Large intestine (tissue), 3 donors: ENCODE measurements at regions not wholly inside any gene's neighbourhood (a gene's known extent, or its start where the extent isn't known, plus 50 kb on each side); places are given as distances from the start of the nearest gene placed in this dataset.

Experiments
- DNase-seq, 2 donors: peaks; one replicate each; pipeline versions ENCODE4 v3.0.0 to v3.0.0-alpha.2; 2013
- H3K27ac ChIP-seq: one replicate; pipeline ENCODE4 v1.5.1; 2013; ENCODE audit warnings: low read length
- H3K27me3 ChIP-seq: 2 replicates; pipeline ENCODE4 v1.6.1; 2013; ENCODE audit warnings: low read length; ENCODE audit not compliant: control insufficient read depth, insufficient read depth
- H3K36me3 ChIP-seq: 2 replicates; pipeline ENCODE4 v1.6.1; 2013; ENCODE audit warnings: low read length; ENCODE audit not compliant: control insufficient read depth, insufficient read depth
- H3K4me1 ChIP-seq: one replicate; pipeline ENCODE4 v1.6.1; 2013; ENCODE audit warnings: low read length; ENCODE audit not compliant: control insufficient read depth, insufficient read depth
- H3K4me3 ChIP-seq: one replicate; pipeline ENCODE4 v1.5.1; 2013; ENCODE audit warnings: low read length
- H3K9me3 ChIP-seq: one replicate; pipeline ENCODE4 v1.6.1; 2013; ENCODE audit warnings: mild to moderate bottlenecking, low read depth, low read length, moderate library complexity; ENCODE audit not compliant: control insufficient read depth
- WGBS: methylation state at CpG from one replicate; pipeline ENCODE4 v1.1.5; 2013; ENCODE audit warnings: low lambda C conversion rate; ENCODE audit not compliant: insufficient coverage; 5-methylcytosine and 5-hydroxymethylcytosine counted together

DNA sequence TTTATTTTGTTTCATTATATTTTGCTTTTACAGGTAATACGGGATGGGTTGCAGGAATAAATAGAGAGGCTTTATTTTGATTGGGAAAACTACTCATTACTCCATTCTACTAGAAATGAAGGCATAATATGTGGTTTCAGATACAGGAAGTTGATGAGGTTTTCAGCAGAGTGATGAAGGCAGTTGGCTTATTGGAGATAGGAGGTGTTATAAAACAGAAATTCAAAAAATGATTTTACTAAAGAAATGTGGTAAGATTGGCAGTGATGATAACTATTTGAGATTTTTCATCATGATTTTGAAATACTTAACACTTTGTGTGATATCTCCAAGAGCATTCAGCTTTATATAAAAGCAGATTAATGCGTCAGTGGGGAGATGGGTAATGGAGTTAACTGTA is 1445.7 kb upstream of the CADM2 start:
- Histone ChIP-seq H3K4me1 (no peaks in the 10 kb centered on the region), H3K4me3 (no peak overlapping the region), H3K27me3 (no peaks in the 10 kb centered on the region), H3K9me3 (no peaks in the 10 kb centered on the region), H3K36me3 (no peaks in the 10 kb centered on the region), H3K27ac (no peak overlapping the region)
- WGBS: no CpG with 5 or more reads among the region's 2 CpGs
- DNase-seq: no peak

- WGBS: no CpG with 5 or more reads among the region's 3 CpGs
- Histone ChIP-seq H3K36me3 (no peaks in the 10 kb centered on the region), H3K9me3 (no peaks in the 10 kb centered on the region), H3K27me3 (no peaks in the 10 kb centered on the region), H3K27ac (no peak overlapping the region), H3K4me3 (no peak overlapping the region), H3K4me1 (no peaks in the 10 kb centered on the region)
- no peak for DNase-seq
These were observed 1445.1 kb upstream of the CADM2 start for GRCh38 chr3:83513677-83514076.

DNA sequence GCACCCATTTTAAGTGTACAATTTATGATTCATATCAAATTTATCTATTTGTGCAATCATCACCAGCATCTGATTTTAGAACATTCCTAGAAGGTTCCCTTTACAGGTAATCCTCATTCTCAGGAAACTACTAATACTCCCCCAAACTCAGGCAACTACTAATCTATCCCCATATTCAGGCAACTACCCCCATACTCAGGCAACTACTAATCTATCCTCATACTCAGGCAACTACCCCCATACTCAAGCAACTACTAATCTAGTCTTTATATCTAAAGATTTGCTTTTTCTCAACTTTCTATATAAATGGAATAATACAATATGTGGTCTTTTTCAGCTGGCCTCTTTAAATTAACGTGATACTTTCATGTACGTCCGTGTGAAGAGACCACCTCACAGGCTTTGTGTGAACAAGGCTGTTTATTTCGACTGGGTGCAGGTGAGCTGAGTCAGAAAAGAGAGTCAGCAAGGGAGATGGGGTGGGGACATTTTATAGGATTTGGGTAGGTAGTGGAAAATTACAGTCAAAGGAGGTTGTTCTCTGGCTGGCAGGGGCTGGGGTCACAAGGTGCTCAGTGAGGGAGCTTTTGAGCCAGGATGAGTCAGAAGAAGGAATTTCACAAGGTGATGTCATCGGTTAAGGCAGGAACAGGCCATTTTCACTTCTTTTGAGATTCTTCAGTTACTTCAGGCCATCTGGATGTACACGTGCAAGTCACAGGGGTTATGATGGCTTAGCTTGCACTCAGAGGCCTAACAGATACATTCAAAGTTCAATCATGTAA is 1444.5 kb upstream of the CADM2 start:
- H3K4me1 ChIP-seq: no peaks in the 10 kb centered on the region
- no peaks in the 10 kb centered on the region for H3K27me3 ChIP-seq
- no peak for DNase-seq
- no peaks in the 10 kb centered on the region for H3K36me3 ChIP-seq
- no peaks in the 10 kb centered on the region for H3K9me3 ChIP-seq
- H3K4me3 ChIP-seq: no peak overlapping the region
- H3K27ac ChIP-seq: no peak overlapping the region
- 90% methylated on average over 4 of the region's 6 CpGs for WGBS

- Histone ChIP-seq H3K36me3 (no peaks in the 10 kb centered on the region), H3K27me3 (no peaks in the 10 kb centered on the region), H3K4me1 (no peaks in the 10 kb centered on the region), H3K4me3 (no peak overlapping the region), H3K27ac (no peak overlapping the region), H3K9me3 (no peaks in the 10 kb centered on the region)
- no CpG with 5 or more reads among the region's 18 CpGs for WGBS
- no peak for DNase-seq
These were observed 1443.7 kb upstream of the CADM2 start for GRCh38 chr3:83515123-83515522.

DNA sequence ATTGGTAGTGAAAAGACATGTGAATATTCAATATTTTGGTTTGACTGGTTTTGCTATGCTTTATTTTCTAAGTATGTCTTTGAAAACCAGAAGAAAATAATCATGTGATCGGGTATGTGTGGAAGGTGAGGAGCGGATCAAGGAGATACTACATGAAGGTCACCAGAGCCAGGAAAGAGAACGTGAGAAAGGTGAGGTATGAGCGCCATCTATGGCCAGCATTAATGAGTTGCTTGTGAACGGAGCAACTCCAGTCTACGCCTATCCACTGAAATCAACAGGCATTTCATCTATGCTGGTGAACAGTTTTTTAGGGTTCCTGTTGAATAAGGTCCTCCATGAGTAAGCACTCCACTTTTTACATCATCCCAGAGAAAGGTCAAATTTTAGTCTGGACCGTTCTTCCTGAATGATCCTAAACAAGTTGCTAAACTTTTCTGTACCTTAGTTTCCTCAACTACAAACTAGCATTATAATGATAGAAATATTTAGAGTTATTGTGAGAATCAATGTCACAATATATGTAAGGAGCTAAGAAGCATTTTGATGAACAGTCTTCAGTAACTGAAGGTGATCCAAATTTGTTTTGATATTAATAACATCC is 1435.2 kb upstream of the CADM2 start:
- Histone ChIP-seq H3K9me3 (no peaks in the 10 kb centered on the region), H3K27me3 (no peaks in the 10 kb centered on the region), H3K27ac (no peak overlapping the region), H3K36me3 (no peaks in the 10 kb centered on the region), H3K4me1 (no peaks in the 10 kb centered on the region), H3K4me3 (no peak overlapping the region)
- DNase-seq: peak; percentile 43 to 57
- WGBS: 13% methylated on average over 1 of the region's 7 CpGs

GRCh38 chr3:83524901-83525300 is 1433.9 kb upstream of the CADM2 start:
- 43% methylated on average over 1 of the region's 5 CpGs for WGBS
- H3K27me3 ChIP-seq: no peaks in the 10 kb centered on the region
- H3K27ac ChIP-seq: no peak overlapping the region
- no peaks in the 10 kb centered on the region for H3K9me3 ChIP-seq
- no peak for DNase-seq
- no peaks in the 10 kb centered on the region for H3K36me3 ChIP-seq
- H3K4me1 ChIP-seq: no peaks in the 10 kb centered on the region
- H3K4me3 ChIP-seq: no peak overlapping the region

- Histone ChIP-seq H3K9me3 (no peaks in the 10 kb centered on the region), H3K36me3 (no peaks in the 10 kb centered on the region), H3K27ac (no peak overlapping the region), H3K4me1 (no peaks in the 10 kb centered on the region), H3K27me3 (no peaks in the 10 kb centered on the region), H3K4me3 (no peak overlapping the region)
- WGBS: 81% methylated on average over 3 of the region's 3 CpGs
- no peak for DNase-seq
These were observed 1399.7 kb upstream of the CADM2 start for GRCh38 chr3:83559082-83559481.

- no peaks in the 10 kb centered on the region for H3K27me3 ChIP-seq
- DNase-seq: no peak
- 53% methylated on average over 2 of the region's 3 CpGs for WGBS
- no peaks in the 10 kb centered on the region for H3K4me1 ChIP-seq
- no peaks in the 10 kb centered on the region for H3K9me3 ChIP-seq
- no peak overlapping the region for H3K4me3 ChIP-seq
- no peak overlapping the region for H3K27ac ChIP-seq
- no peaks in the 10 kb centered on the region for H3K36me3 ChIP-seq
These were observed 1390.9 kb upstream of the CADM2 start for GRCh38 chr3:83567935-83568334.

GRCh38 chr3:83581546-83581945 is 1377.2 kb upstream of the CADM2 start:
- WGBS: 20% methylated on average over 2 of the region's 3 CpGs

GRCh38 chr3:83601704-83602103 is 1357.1 kb upstream of the CADM2 start:
- WGBS: 40% methylated on average over 1 of the region's 2 CpGs
- no peak overlapping the region for H3K4me3 ChIP-seq
- DNase-seq: no peak
- H3K27ac ChIP-seq: no peak overlapping the region
- H3K4me1 ChIP-seq: no peaks in the 10 kb centered on the region
- H3K9me3 ChIP-seq: no peaks in the 10 kb centered on the region
- no peaks in the 10 kb centered on the region for H3K27me3 ChIP-seq
- H3K36me3 ChIP-seq: no peaks in the 10 kb centered on the region

More at GRCh38 chr3:83581546-83581945, 1377.2 kb upstream of the CADM2 start:
- Histone ChIP-seq H3K36me3 (no peaks in the 10 kb centered on the region), H3K4me3 (no peak overlapping the region), H3K27ac (peak overlapping the region; percentile 56), H3K27me3 (no peaks in the 10 kb centered on the region), H3K9me3 (no peaks in the 10 kb centered on the region), H3K4me1 (no peaks in the 10 kb centered on the region)
- DNase-seq: peak; percentile 38 to 71

DNA sequence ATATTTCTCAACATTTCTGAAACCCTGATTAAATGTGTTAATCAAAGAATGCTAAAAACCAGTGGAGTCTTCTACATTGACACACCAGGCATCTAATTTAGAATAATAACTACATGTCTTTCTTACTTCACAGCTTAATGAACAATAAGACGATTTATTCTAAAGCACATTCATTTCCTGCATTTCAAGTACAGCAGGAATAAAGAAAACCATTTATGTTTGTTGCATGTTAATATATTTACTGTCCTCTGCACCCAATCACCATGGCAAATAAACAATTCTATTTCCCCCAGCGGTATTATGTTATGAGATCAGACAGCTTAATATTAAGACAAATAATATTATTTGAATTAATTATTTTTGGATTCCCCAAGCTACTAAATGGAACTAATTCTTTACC is 1336.3 kb upstream of the CADM2 start:
- WGBS: 83% methylated on average over 1 of the region's 2 CpGs
- no peaks in the 10 kb centered on the region for H3K9me3 ChIP-seq
- no peaks in the 10 kb centered on the region for H3K36me3 ChIP-seq
- DNase-seq: no peak
- H3K4me1 ChIP-seq: no peaks in the 10 kb centered on the region
- no peak overlapping the region for H3K4me3 ChIP-seq
- H3K27ac ChIP-seq: no peak overlapping the region
- no peaks in the 10 kb centered on the region for H3K27me3 ChIP-seq
